A549 (cell line): ENCODE measurements at regions not wholly inside any gene's neighbourhood (a gene's known extent, or its start where the extent isn't known, plus 50 kb on each side); places are given as distances from the start of the nearest gene placed in this dataset.

Experiments
- ATAC-seq, 2 experiments: fragments of 200-7000 bp in 1 of 2; fragments of >200 bp in 1 of 2; cut with Nextera tagmentation in 1 of 2; cut with Tn5 transposase in 1 of 2; 3 replicates each; pipeline versions ENCODE4 v1.8.0 to v1.9.1; 2018 to 2020; ENCODE audit warnings: mild to moderate bottlenecking in 1 of 2, moderate library complexity in 1 of 2
- CTCF ChIA-PET: fragments of 300-600 bp; sonication (Branson Sonifier 250); formaldehyde crosslinking; extraction: SDS; loops from one replicate; lab custom pipeline; 2021; ENCODE audit warnings: antibody characterized with exemption, inconsistent platforms; lab: Yijun Ruan, JAX
- POLR2A ChIA-PET: fragments of 350-600 bp; formaldehyde crosslinking; extraction: SDS; loops from one replicate; lab custom pipeline; 2021; ENCODE audit warnings: antibody characterized with exemption, inconsistent platforms; lab: Yijun Ruan, JAX
- DNase-seq, 2 experiments: peaks; one replicate each; pipeline versions ENCODE4 v3.0.0 to v3.0.0-alpha.2; 2011 to 2016; ENCODE audit warnings: low read depth in 1 of 2, low spot score in 1 of 2
- FAIRE-seq: peaks from 2 replicates; lab custom pipeline; 2011; peaks lifted over from hg19 to GRCh38; lab: Jason Lieb, UNC
- H3K27ac ChIP-seq, 2 experiments: fragments of >200 bp; sonication (Bioruptor Twin); formaldehyde crosslinking; 3 replicates each; pipeline ENCODE4 v1.5.1; 2016 to 2017
- H3K4me1 ChIP-seq: fragments of >200 bp; sonication (Bioruptor Twin); formaldehyde crosslinking; 3 replicates; pipeline ENCODE4 v1.6.1; 2016
- H3K4me2 ChIP-seq: fragments of >200 bp; sonication (Bioruptor Twin); formaldehyde crosslinking; 3 replicates; pipeline ENCODE4 v1.6.1; 2016
- H3K4me3 ChIP-seq: fragments of >200 bp; sonication (Bioruptor Twin); formaldehyde crosslinking; 3 replicates; pipeline ENCODE4 v1.5.1; 2016
- H3K9me3 ChIP-seq: fragments of >200 bp; sonication (Bioruptor Twin); formaldehyde crosslinking; 3 replicates; pipeline ENCODE4 v1.6.1; 2016
- BCL3 ChIP-seq: fragments of >200 bp; sonication (Bioruptor Twin); formaldehyde crosslinking; IDR thresholded peaks from 3 replicates; pipeline ENCODE4 v1.6.1; 2016
- BHLHE40 ChIP-seq: IDR thresholded peaks from 2 replicates; pipeline ENCODE4 v1.6.1; 2012; ENCODE audit warnings: low read depth, low read length, inconsistent platforms
- CBX2 ChIP-seq: fragments of 200-600 bp; sonication (generic); IDR thresholded peaks from 2 replicates; pipeline ENCODE4 v1.6.1; 2016; ENCODE audit warnings: low read depth, mild to moderate bottlenecking, borderline replicate concordance
- CTCF ChIP-seq: fragments of >200 bp; sonication (Bioruptor Twin); formaldehyde crosslinking; IDR thresholded peaks from 3 replicates; pipeline ENCODE4 v1.5.1; 2016
- EHF ChIP-seq: fragments of 250-450 bp; sonication (Bioruptor Pico); IDR thresholded peaks from 2 replicates; pipeline ENCODE4 v1.5.0; 2020; ENCODE audit warnings: mild to moderate bottlenecking
- FOSB ChIP-seq: fragments of 250-450 bp; sonication (Bioruptor Pico); IDR thresholded peaks from 2 replicates; pipeline ENCODE4 v1.5.0; 2020; ENCODE audit warnings: mild to moderate bottlenecking, moderate library complexity
- GATA3 ChIP-seq: IDR thresholded peaks from 2 replicates; pipeline ENCODE4 v1.6.1; 2012; ENCODE audit warnings: borderline replicate concordance
- HDAC2 ChIP-seq: fragments of 200-600 bp; sonication (generic); IDR thresholded peaks from 2 replicates; pipeline ENCODE4 v1.6.1; 2016
- HES2 ChIP-seq: fragments of >200 bp; sonication (Bioruptor Twin); formaldehyde crosslinking; IDR thresholded peaks from 2 replicates; pipeline ENCODE4 v1.6.1; 2016
- HEYL ChIP-seq: fragments of 250-450 bp; sonication (Bioruptor Pico); IDR thresholded peaks from 2 replicates; pipeline ENCODE4 v1.8.0; 2021; ENCODE audit warnings: mild to moderate bottlenecking, moderate library complexity
- HMGXB4 ChIP-seq: fragments of 250-450 bp; sonication (Bioruptor Pico); IDR thresholded peaks from 2 replicates; pipeline ENCODE4 v1.5.0; 2021; ENCODE audit warnings: mild to moderate bottlenecking, moderate library complexity, borderline replicate concordance
- HOXA7 ChIP-seq: fragments of 250-450 bp; sonication (Bioruptor Pico); IDR thresholded peaks from 2 replicates; pipeline ENCODE4 v1.5.0; 2020; ENCODE audit warnings: mild to moderate bottlenecking, moderate library complexity
- HOXB5 ChIP-seq: fragments of 250-450 bp; sonication (Bioruptor Pico); IDR thresholded peaks from 2 replicates; pipeline ENCODE4 v1.5.0; 2020; ENCODE audit warnings: mild to moderate bottlenecking, moderate library complexity
- KDM1A ChIP-seq: fragments of 200-600 bp; sonication (generic); IDR thresholded peaks from 2 replicates; pipeline ENCODE4 v1.6.1; 2016; ENCODE audit warnings: low read depth, mild to moderate bottlenecking
- KDM5A ChIP-seq: fragments of 200-600 bp; sonication (generic); IDR thresholded peaks from 2 replicates; pipeline ENCODE4 v1.6.1; 2016; ENCODE audit warnings: antibody characterized with exemption, mild to moderate bottlenecking
- MAX ChIP-seq: IDR thresholded peaks from 2 replicates; pipeline ENCODE4 v1.6.1; 2012
- MAZ ChIP-seq: fragments of 150-350 bp; IDR thresholded peaks from 2 replicates; pipeline ENCODE4 v1.6.1; 2014; ENCODE audit warnings: antibody characterized with exemption, low read depth, low read length, borderline replicate concordance
- MYC ChIP-seq: IDR thresholded peaks from 2 replicates; pipeline ENCODE4 v1.6.1; 2012; ENCODE audit warnings: mild to moderate bottlenecking, inconsistent platforms, low read length, improper control_type of control experiment, borderline replicate concordance
- NFE2L2 ChIP-seq: fragments of 150-350 bp; conservative IDR thresholded peaks from 2 replicates; pipeline ENCODE4 v1.6.1; 2014; ENCODE audit warnings: low read length
- NR3C1 ChIP-seq: fragments of >200 bp; sonication (Bioruptor Twin); formaldehyde crosslinking; IDR thresholded peaks from 3 replicates; pipeline ENCODE4 v1.6.1; 2017
- POLR2A ChIP-seq: IDR thresholded peaks from 2 replicates; pipeline ENCODE4 v1.6.1; 2012; ENCODE audit warnings: mild to moderate bottlenecking, low read length
- POLR2AphosphoS2 ChIP-seq: conservative IDR thresholded peaks from 2 replicates; pipeline ENCODE4 v1.6.1; 2012; ENCODE audit warnings: low read length, improper control_type of control experiment, inconsistent platforms
- RARB ChIP-seq: fragments of 250-450 bp; sonication (Bioruptor Pico); IDR thresholded peaks from 2 replicates; pipeline ENCODE4 v1.8.0; 2021; ENCODE audit warnings: mild to moderate bottlenecking, moderate library complexity
- RCOR1 ChIP-seq: fragments of 150-350 bp; IDR thresholded peaks from 2 replicates; pipeline ENCODE4 v1.6.1; 2014; ENCODE audit warnings: antibody characterized with exemption, low read length, low read depth
- REST ChIP-seq: fragments of 200-600 bp; sonication (generic); IDR thresholded peaks from 2 replicates; pipeline ENCODE4 v1.6.1; 2016; ENCODE audit warnings: antibody characterized with exemption, mild to moderate bottlenecking, moderate library complexity
- SMC3 ChIP-seq: fragments of >200 bp; sonication (Bioruptor Twin); formaldehyde crosslinking; IDR thresholded peaks from 3 replicates; pipeline ENCODE4 v1.6.1; 2018; ENCODE audit warnings: inconsistent platforms
- SREBF2 ChIP-seq: fragments of 450-650 bp; IDR thresholded peaks from 2 replicates; pipeline ENCODE4 v1.6.1; 2014; ENCODE audit warnings: mild to moderate bottlenecking, moderate library complexity
- TFCP2L1 ChIP-seq: fragments of 250-450 bp; sonication (Bioruptor Pico); IDR thresholded peaks from 2 replicates; pipeline ENCODE4 v1.5.0; 2021; ENCODE audit warnings: mild to moderate bottlenecking
- TP53 ChIP-seq: fragments of 250-450 bp; sonication (Bioruptor Pico); IDR thresholded peaks from 2 replicates; pipeline ENCODE4 v1.5.0; 2021; ENCODE audit warnings: mild to moderate bottlenecking, moderate library complexity
- ZC3H11A ChIP-seq: fragments of 450-650 bp; IDR thresholded peaks from 2 replicates; pipeline ENCODE4 v1.6.1; 2014; ENCODE audit warnings: antibody characterized with exemption, mild to moderate bottlenecking
- ZFP36 ChIP-seq: fragments of 450-650 bp; IDR thresholded peaks from 2 replicates; pipeline ENCODE4 v1.6.1; 2014; ENCODE audit warnings: borderline replicate concordance; ENCODE audit not compliant: partially characterized antibody
- ZNF302 ChIP-seq: fragments of 250-450 bp; sonication (Bioruptor Pico); IDR thresholded peaks from 2 replicates; pipeline ENCODE4 v1.9.0; 2021; ENCODE audit warnings: inconsistent platforms, mild to moderate bottlenecking, moderate library complexity
- WGBS: methylation state at CpG from one replicate; pipeline ENCODE4 v1.1.6; 2017; ENCODE audit errors: missing lambda C conversion rate; 5-methylcytosine and 5-hydroxymethylcytosine counted together
- TF ChIP-seq, protein P1 (sequence below): IDR thresholded peaks from 2 replicates; pipeline ENCODE4 v1.6.1; 2012

DNA sequence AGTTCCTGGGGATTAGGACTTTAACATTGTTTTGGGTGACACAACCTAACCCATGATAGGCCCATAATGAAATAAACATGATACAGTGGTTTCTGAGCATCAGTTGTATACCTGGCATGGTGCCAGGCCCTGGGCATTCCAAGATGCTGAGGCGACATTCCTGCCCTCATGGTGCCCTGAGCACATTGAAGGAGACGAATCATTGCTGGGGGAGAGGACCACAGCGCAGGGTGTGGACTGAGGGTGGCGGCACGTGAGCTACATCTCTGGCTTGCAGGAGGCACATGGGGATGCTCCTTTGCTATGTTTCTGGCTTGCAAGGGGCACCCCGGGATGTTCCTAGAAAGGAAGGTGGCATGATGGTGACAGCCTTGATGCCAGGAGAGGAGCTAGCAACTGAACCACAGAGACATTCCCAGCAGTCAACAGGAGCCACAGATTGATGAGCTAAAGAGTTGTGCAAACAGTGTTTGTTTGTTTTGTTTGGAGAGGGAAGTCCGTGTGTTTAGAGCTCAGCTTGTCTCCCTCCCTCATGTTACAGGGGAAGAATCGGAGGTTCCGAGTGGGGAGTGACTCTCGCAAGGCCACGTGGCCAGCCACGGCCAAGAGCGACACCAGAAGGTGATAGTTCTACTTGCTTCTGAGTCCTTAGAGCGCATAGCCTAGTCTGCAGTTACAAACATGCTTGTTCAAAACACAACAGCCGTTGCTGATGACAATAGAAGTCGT lies 106.4 kb downstream of the MIAT start:
- peak overlapping the region; percentile 84 to 91 for H3K27ac ChIP-seq
- ChIA-PET CTCF (interaction anchor here (1.0 to 6.8 kb wide), 7 partner anchors 9 to 90 kb away, joined by 3 to 44 read pairs (median 7); no protein-coding TSS in a partner anchor), POLR2A (interaction anchor here (0.7 to 1.1 kb wide), 3 partner anchors 84 to 1090 kb away, joined by 3 to 5 read pairs (median 4); no protein-coding TSS in a partner anchor)
- peak; percentile 93 to 95 for ATAC-seq
- H3K9me3 ChIP-seq = peaks cover 8% of the 10 kb centered on the region; the same call in 1 of the 3 replicates
- DNase-seq = peak; percentile 80 to 97
- peak overlapping the region; percentile 67 for H3K4me2 ChIP-seq
- peaks cover 32% of the 10 kb centered on the region for H3K4me1 ChIP-seq
- no peak overlapping the region for H3K4me3 ChIP-seq
- WGBS = 0% methylated on average over 11 of the region's 16 CpGs
- peak; percentile 72 for FAIRE-seq
- TF ChIP-seq EHF (CRISPR knock-in tag) (no peak), HOXB5 (CRISPR knock-in tag) (peak; percentile 97), BCL3 (no peak), SMC3 (peak; percentile 78), RARB (CRISPR knock-in tag) (no peak), RCOR1 (no peak), SREBF2 (no peak), MYC (no peak), ZC3H11A (no peak), NFE2L2 (no peak), MAZ (no peak), CBX2 (no peak), REST (no peak), HEYL (CRISPR knock-in tag) (no peak), ZFP36 (no peak), MAX (peak; percentile 96), NR3C1 (no peak), KDM5A (no peak), POLR2AphosphoS2 (no peak), TP53 (CRISPR knock-in tag) (no peak), CTCF (peak; percentile 54), HOXA7 (CRISPR knock-in tag) (no peak), TFCP2L1 (CRISPR knock-in tag) (no peak), ZNF302 (no peak), HES2 (no peak), HDAC2 (no peak), GATA3 (peak; percentile 88), BHLHE40 (peak; percentile 51; the same call in 1 of the 2 replicates), POLR2A (no peak), FOSB (CRISPR knock-in tag) (no peak), KDM1A (no peak), HMGXB4 (CRISPR knock-in tag) (no peak)
- TF ChIP-seq, protein P1, sequence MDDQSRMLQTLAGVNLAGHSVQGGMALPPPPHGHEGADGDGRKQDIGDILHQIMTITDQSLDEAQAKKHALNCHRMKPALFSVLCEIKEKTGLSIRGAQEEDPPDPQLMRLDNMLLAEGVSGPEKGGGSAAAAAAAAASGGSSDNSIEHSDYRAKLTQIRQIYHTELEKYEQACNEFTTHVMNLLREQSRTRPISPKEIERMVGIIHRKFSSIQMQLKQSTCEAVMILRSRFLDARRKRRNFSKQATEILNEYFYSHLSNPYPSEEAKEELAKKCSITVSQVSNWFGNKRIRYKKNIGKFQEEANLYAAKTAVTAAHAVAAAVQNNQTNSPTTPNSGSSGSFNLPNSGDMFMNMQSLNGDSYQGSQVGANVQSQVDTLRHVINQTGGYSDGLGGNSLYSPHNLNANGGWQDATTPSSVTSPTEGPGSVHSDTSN = peak; percentile 81; the same call in 1 of the 2 replicates
